HEK293 (cell line): ENCODE measurements at regions not wholly inside any gene's neighbourhood (a gene's known extent, or its start where the extent isn't known, plus 50 kb on each side); places are given as distances from the start of the nearest gene placed in this dataset.
"Not testable (repeated sequence)": the region's sequence is repeated elsewhere in the genome, so short reads cannot be mapped to it uniquely, and the experiment has no call there.

ENCODE experiments used
- CTCF ChIA-PET: fragments of 350-600 bp; formaldehyde crosslinking; extraction: SDS; loops from one replicate; lab custom pipeline; 2021; ENCODE audit warnings: antibody characterized with exemption; lab: Yijun Ruan, JAX
- POLR2A ChIA-PET: fragments of 300-600 bp; formaldehyde crosslinking; extraction: SDS; loops from one replicate; lab custom pipeline; 2020; ENCODE audit warnings: antibody characterized with exemption, inconsistent platforms; lab: Yijun Ruan, JAX
- H3K27ac ChIP-seq: fragments of 200-500 bp; sonication (Bioruptor generic); 2 replicates; pipeline ENCODE4 v1.5.1; 2014; ENCODE audit warnings: low read depth, low read length, control low read depth, inconsistent platforms; ENCODE audit errors: extremely low read depth
- H3K36me3 ChIP-seq, 2 experiments: fragments of 200-500 bp in 1 of 2; sonication (Bioruptor generic) in 1 of 2; 1 replicate in 1 of 2; 2 replicates in 1 of 2; pipeline ENCODE4 v1.5.1; 2014 to 2017; ENCODE audit warnings: inconsistent platforms in 2 of 2, low read length in 2 of 2; ENCODE audit not compliant: control insufficient read depth in 2 of 2, insufficient read depth in 1 of 2
- H3K4me1 ChIP-seq: fragments of 200-500 bp; sonication (Bioruptor generic); 2 replicates; pipeline ENCODE4 v1.5.1; 2014; ENCODE audit warnings: mild to moderate bottlenecking, low read length, inconsistent platforms; ENCODE audit not compliant: control insufficient read depth, insufficient read depth
- H3K4me3 ChIP-seq: 2 replicates; pipeline ENCODE4 v1.5.1; 2011; ENCODE audit warnings: low read depth, mild to moderate bottlenecking, control low read depth, low read length, moderate library complexity
- H3K9me3 ChIP-seq: fragments of 200-500 bp; sonication (Bioruptor generic); 2 replicates; pipeline ENCODE4 v1.5.1; 2014; ENCODE audit warnings: low read depth, low read length, inconsistent platforms; ENCODE audit not compliant: control insufficient read depth, insufficient read depth
- FEZF1 ChIP-seq: fragments of 450-650 bp; formaldehyde crosslinking; IDR thresholded peaks from 2 replicates; pipeline ENCODE4 v1.5.1; 2016; ENCODE audit warnings: missing biosample characterization, missing genetic modification characterization
- GLI4 ChIP-seq: fragments of 450-650 bp; formaldehyde crosslinking; IDR thresholded peaks from 2 replicates; pipeline ENCODE4 v1.5.1; 2016; ENCODE audit warnings: missing biosample characterization, missing genetic modification characterization
- PRDM1 ChIP-seq: fragments of 450-650 bp; formaldehyde crosslinking; IDR thresholded peaks from 2 replicates; pipeline ENCODE4; 2016; ENCODE audit warnings: missing biosample characterization, missing genetic modification characterization
- SP2 ChIP-seq: fragments of 450-650 bp; formaldehyde crosslinking; IDR thresholded peaks from 2 replicates; pipeline ENCODE4 v1.5.1; 2016; ENCODE audit warnings: missing biosample characterization, missing genetic modification characterization
- SP3 ChIP-seq: fragments of 450-650 bp; formaldehyde crosslinking; IDR thresholded peaks from 2 replicates; pipeline ENCODE4 v1.5.1; 2016; ENCODE audit warnings: missing biosample characterization, missing genetic modification characterization
- TRIM28 ChIP-seq: IDR thresholded peaks from 2 replicates; pipeline ENCODE4 v1.6.1; 2011; ENCODE audit warnings: low read length, control low read depth, borderline replicate concordance
- ZFP69B ChIP-seq: fragments of 450-650 bp; formaldehyde crosslinking; IDR thresholded peaks from 2 replicates; pipeline ENCODE4 v1.5.1; 2016; ENCODE audit warnings: missing biosample characterization, missing genetic modification characterization
- ZNF138 ChIP-seq: fragments of 450-650 bp; formaldehyde crosslinking; IDR thresholded peaks from 2 replicates; pipeline ENCODE4 v1.5.1; 2016; ENCODE audit warnings: missing biosample characterization, missing genetic modification characterization, borderline replicate concordance
- ZNF155 ChIP-seq: fragments of 450-650 bp; formaldehyde crosslinking; IDR thresholded peaks from 2 replicates; pipeline ENCODE4 v1.5.1; 2016; ENCODE audit warnings: missing biosample characterization, missing genetic modification characterization
- ZNF248 ChIP-seq: fragments of 450-650 bp; formaldehyde crosslinking; IDR thresholded peaks from 2 replicates; pipeline ENCODE4 v1.5.1; 2017; ENCODE audit warnings: missing biosample characterization, missing genetic modification characterization
- ZNF350 ChIP-seq: fragments of 450-650 bp; formaldehyde crosslinking; IDR thresholded peaks from 2 replicates; pipeline ENCODE4 v1.5.0; 2017; ENCODE audit warnings: missing biosample characterization, mild to moderate bottlenecking, missing genetic modification characterization
- ZNF354C ChIP-seq: fragments of 450-650 bp; formaldehyde crosslinking; IDR thresholded peaks from 2 replicates; pipeline ENCODE4 v1.5.1; 2016; ENCODE audit warnings: missing biosample characterization, missing genetic modification characterization, low read depth, borderline replicate concordance
- ZNF37A ChIP-seq: fragments of 450-650 bp; IDR thresholded peaks from 2 replicates; pipeline ENCODE4 v1.5.1; 2018; ENCODE audit warnings: missing biosample characterization, missing genetic modification characterization
- ZNF394 ChIP-seq: fragments of 450-650 bp; formaldehyde crosslinking; IDR thresholded peaks from 2 replicates; pipeline ENCODE4 v1.5.1; 2016; ENCODE audit warnings: missing biosample characterization, missing genetic modification characterization, mild to moderate bottlenecking, moderate library complexity, borderline replicate concordance
- ZNF501 ChIP-seq: fragments of 450-650 bp; formaldehyde crosslinking; IDR thresholded peaks from 2 replicates; pipeline ENCODE4 v1.5.1; 2016; ENCODE audit warnings: missing biosample characterization, missing genetic modification characterization
- ZNF555 ChIP-seq: fragments of 450-650 bp; formaldehyde crosslinking; conservative IDR thresholded peaks from 2 replicates; pipeline ENCODE4 v1.5.1; 2017; ENCODE audit warnings: missing biosample characterization, mild to moderate bottlenecking, missing genetic modification characterization, inconsistent platforms
- ZNF560 ChIP-seq: fragments of 450-650 bp; formaldehyde crosslinking; IDR thresholded peaks from 2 replicates; pipeline ENCODE4 v1.5.1; 2017; ENCODE audit warnings: missing biosample characterization, missing genetic modification characterization, borderline replicate concordance
- ZNF596 ChIP-seq: fragments of 450-650 bp; IDR thresholded peaks from 2 replicates; pipeline ENCODE4 v1.5.0; 2018; ENCODE audit warnings: missing biosample characterization, mild to moderate bottlenecking, missing genetic modification characterization, moderate library complexity
- ZNF660 ChIP-seq: fragments of 450-650 bp; IDR thresholded peaks from 2 replicates; pipeline ENCODE4 v1.5.1; 2018; ENCODE audit warnings: missing biosample characterization, mild to moderate bottlenecking, missing genetic modification characterization
- ZNF768 ChIP-seq: fragments of 450-650 bp; formaldehyde crosslinking; IDR thresholded peaks from 2 replicates; pipeline ENCODE4 v1.5.1; 2018; ENCODE audit warnings: missing biosample characterization, mild to moderate bottlenecking, missing genetic modification characterization
- ZSCAN23 ChIP-seq: fragments of 450-650 bp; formaldehyde crosslinking; IDR thresholded peaks from 2 replicates; pipeline ENCODE4 v1.5.1; 2016; ENCODE audit warnings: missing biosample characterization, missing genetic modification characterization
- TF ChIP-seq, protein P1 (sequence below): fragments of 450-650 bp; formaldehyde crosslinking; IDR thresholded peaks from 2 replicates; pipeline ENCODE4 v1.5.1; 2016; ENCODE audit warnings: missing biosample characterization, missing genetic modification characterization
- TF ChIP-seq, protein P2 (sequence below): fragments of 450-650 bp; formaldehyde crosslinking; IDR thresholded peaks from 2 replicates; pipeline ENCODE4 v1.5.1; 2016; ENCODE audit warnings: missing biosample characterization, missing genetic modification characterization
- TF ChIP-seq, protein P3 (sequence below): sonication (generic); formaldehyde crosslinking; IDR thresholded peaks from 2 replicates; pipeline ENCODE4 v1.8.1; 2022; ENCODE audit warnings: mild to moderate bottlenecking, moderate library complexity, missing genetic modification reagents

DNA sequence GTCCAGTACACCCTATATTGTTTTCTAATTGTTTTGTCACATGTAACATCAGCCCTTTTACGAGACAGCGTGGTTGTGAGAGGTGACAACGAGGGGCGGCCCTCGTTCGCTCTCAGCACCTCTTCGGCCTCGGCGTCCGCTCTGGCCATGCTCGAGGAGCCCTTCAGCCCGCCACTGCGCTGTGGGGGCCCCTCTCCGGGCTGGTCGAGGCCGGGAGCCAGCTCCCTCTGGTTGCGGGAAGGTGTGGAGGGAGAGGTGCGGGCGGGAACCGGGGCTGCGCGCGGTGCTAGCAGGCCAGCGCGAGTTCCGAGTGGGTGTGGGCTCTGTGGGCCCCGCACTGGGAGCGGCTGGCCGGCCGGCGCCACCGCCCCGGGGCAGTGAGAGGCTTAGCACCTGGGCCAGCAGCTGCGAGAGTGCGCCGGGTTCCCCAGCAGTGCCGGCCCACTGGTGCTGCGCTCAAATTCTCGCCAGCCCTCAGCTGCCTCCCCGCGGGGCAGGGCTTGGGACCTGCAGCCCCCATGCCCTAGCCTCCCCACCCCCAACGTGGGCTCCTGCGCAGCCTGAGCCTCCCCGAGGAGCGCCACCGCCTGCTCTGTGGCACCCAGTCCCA is 145.0 kb downstream of the PSAT1 start:
- POLR2A ChIA-PET, result no interaction called here
- Histone ChIP-seq H3K36me3 (no peaks in the 10 kb centered on the region), H3K9me3 (no peaks in the 10 kb centered on the region), H3K27ac (no peak overlapping the region), H3K4me1 (no peaks in the 10 kb centered on the region), H3K4me3 (no peak overlapping the region)
- CTCF ChIA-PET, result interaction anchor here (0.6 to 0.7 kb wide), 2 partner anchors 79 to 346 kb away, joined by 3 to 4 read pairs; no protein-coding TSS in a partner anchor
- TF ChIP-seq, protein P1, sequence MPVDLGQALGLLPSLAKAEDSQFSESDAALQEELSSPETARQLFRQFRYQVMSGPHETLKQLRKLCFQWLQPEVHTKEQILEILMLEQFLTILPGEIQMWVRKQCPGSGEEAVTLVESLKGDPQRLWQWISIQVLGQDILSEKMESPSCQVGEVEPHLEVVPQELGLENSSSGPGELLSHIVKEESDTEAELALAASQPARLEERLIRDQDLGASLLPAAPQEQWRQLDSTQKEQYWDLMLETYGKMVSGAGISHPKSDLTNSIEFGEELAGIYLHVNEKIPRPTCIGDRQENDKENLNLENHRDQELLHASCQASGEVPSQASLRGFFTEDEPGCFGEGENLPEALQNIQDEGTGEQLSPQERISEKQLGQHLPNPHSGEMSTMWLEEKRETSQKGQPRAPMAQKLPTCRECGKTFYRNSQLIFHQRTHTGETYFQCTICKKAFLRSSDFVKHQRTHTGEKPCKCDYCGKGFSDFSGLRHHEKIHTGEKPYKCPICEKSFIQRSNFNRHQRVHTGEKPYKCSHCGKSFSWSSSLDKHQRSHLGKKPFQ (tag by site-specific recombination), result no peak
- no peak for TF ChIP-seq ZNF354C (tag by site-specific recombination)
- TF ChIP-seq ZNF560 (tag by site-specific recombination), result no peak
- TF ChIP-seq ZNF37A (tag by site-specific recombination), result no peak
- TF ChIP-seq SP2 (tag by site-specific recombination), result no peak

DNA sequence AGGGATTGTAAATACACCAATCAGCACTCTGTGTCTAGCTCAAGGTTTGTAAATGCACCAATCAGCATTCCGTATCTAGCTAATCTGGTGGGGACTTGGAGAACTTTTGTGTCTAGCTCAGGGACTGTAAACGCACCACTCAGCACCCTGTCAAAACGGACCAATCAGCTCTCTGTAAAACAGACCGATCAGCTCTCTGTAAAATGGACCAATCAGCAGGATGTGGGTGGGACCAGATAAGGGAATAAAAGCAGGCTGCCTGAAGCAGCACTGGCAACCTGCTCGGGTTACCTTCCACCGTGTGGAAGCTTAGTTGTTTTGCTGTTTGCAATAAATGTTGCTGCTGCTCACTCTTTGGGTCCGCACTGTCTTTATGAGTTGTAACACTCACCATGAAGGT is 145.7 kb downstream of the PSAT1 start:
- H3K4me3 ChIP-seq, H3K9me3 ChIP-seq, H3K27ac ChIP-seq, POLR2A ChIA-PET, H3K36me3 ChIP-seq, H3K4me1 ChIP-seq: not testable (repeated sequence)
- CTCF ChIA-PET, result interaction anchor here (0.6 kb wide), 1 partner anchor 78 kb away, joined by 3 read pairs; no protein-coding TSS in a partner anchor

DNA sequence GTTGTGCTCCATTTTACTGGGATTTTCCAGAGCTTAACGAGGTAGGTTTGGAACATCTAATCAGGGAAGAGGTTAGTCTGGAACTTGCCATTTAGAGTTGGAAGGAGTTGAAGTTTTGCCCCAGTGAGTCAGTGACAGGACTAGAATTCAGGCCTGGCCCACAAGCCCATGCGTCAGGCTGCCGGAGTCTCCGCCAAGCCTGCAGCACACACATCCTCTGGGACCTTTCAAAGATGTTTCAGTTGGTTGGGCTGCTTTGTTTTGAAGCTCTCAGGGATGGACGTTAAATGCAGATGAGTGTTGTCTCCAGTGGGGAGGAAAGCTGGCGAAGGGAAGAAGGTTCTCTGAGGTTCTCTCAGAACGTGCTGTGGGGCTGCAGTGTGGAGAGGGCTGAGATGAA is 147.0 kb downstream of the PSAT1 start:
- no peak overlapping the region for H3K4me3 ChIP-seq
- CTCF ChIA-PET, result interaction anchor here (0.5 kb wide), 1 partner anchor 766 kb away, joined by 4 read pairs; no protein-coding TSS in a partner anchor
- TF ChIP-seq, protein P2, sequence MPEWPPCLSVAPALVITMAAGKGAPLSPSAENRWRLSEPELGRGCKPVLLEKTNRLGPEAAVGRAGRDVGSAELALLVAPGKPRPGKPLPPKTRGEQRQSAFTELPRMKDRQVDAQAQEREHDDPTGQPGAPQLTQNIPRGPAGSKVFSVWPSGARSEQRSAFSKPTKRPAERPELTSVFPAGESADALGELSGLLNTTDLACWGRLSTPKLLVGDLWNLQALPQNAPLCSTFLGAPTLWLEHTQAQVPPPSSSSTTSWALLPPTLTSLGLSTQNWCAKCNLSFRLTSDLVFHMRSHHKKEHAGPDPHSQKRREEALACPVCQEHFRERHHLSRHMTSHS (tag by site-specific recombination), result no peak
- TF ChIP-seq ZFP69B (tag by site-specific recombination), result no peak
- no peak for TF ChIP-seq ZNF350
- no peak for TF ChIP-seq ZSCAN23 (tag by site-specific recombination)
- no peak for TF ChIP-seq ZNF501 (tag by site-specific recombination)
- TF ChIP-seq ZNF248 (tag by site-specific recombination), result no peak
- TF ChIP-seq, protein P3, sequence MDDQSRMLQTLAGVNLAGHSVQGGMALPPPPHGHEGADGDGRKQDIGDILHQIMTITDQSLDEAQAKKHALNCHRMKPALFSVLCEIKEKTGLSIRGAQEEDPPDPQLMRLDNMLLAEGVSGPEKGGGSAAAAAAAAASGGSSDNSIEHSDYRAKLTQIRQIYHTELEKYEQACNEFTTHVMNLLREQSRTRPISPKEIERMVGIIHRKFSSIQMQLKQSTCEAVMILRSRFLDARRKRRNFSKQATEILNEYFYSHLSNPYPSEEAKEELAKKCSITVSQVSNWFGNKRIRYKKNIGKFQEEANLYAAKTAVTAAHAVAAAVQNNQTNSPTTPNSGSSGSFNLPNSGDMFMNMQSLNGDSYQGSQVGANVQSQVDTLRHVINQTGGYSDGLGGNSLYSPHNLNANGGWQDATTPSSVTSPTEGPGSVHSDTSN (CRISPR knock-in tag), result no peak
- TF ChIP-seq GLI4, result no peak
- TF ChIP-seq ZNF768, result no peak
- TF ChIP-seq TRIM28, result no peak
- TF ChIP-seq PRDM1 (tag by site-specific recombination), result no peak
- no peak for TF ChIP-seq ZNF555 (tag by site-specific recombination)
- TF ChIP-seq ZNF394, result no peak
- no peak for TF ChIP-seq ZNF155
- no peak for TF ChIP-seq FEZF1 (tag by site-specific recombination)
- no peak for TF ChIP-seq ZNF596 (tag by site-specific recombination)
- TF ChIP-seq ZNF138 (tag by site-specific recombination), result no peak
- TF ChIP-seq ZNF660, result no peak
- no peak for TF ChIP-seq SP3 (tag by site-specific recombination)
- TF ChIP-seq, all 188 proteins: peak for 0
- no peak overlapping the region for H3K27ac ChIP-seq
- no peaks in the 10 kb centered on the region for H3K4me1 ChIP-seq
- POLR2A ChIA-PET, result no interaction called here
- no peaks in the 10 kb centered on the region for H3K36me3 ChIP-seq
- no peaks in the 10 kb centered on the region for H3K9me3 ChIP-seq
